HCT116 (cell line): ENCODE measurements at regions not wholly inside any gene's neighbourhood (a gene's known extent, or its start where the extent isn't known, plus 50 kb on each side); places are given as distances from the start of the nearest gene placed in this dataset.

ENCODE experiments used
- ATAC-seq: fragments of 200-7000 bp; cut with Tn5 transposase; 2 replicates; pipeline ENCODE4 v1.9.1; 2020; ENCODE audit warnings: mild to moderate bottlenecking, moderate library complexity
- BruUV-seq: library from RNA; stranded (reverse); fragments of 400-500 nt; replicated peaks from 2 replicates; lab custom pipeline; 2021; lab: Mats Ljungman, UMichigan
- CTCF ChIA-PET: fragments of 300-600 bp; sonication (Branson Sonifier 250); formaldehyde crosslinking; loops from one replicate; lab custom pipeline; 2021; ENCODE audit warnings: antibody characterized with exemption; lab: Charles Lee
- POLR2A ChIA-PET: fragments of 300-600, 350-600 bp; sonication (Branson Sonifier 250); formaldehyde crosslinking; loops from one replicate; lab custom pipeline; 2021; ENCODE audit warnings: antibody characterized with exemption; lab: Charles Lee
- RAD21 ChIA-PET, 2 experiments: fragments of 300-600 bp; sonication (Branson Sonifier 250); formaldehyde crosslinking; loops; one replicate each; lab custom pipeline; 2023; ENCODE audit warnings: low total read pairs in 2 of 2; ENCODE audit not compliant: uncharacterized antibody in 2 of 2, unreplicated experiment in 2 of 2, low non-redundant PET in 1 of 2; lab: Charles Lee
- DNase-seq: peaks from one replicate; pipeline ENCODE4 v3.0.0-alpha.2; 2010; ENCODE audit warnings: low read depth, low spot score
- H2AFZ ChIP-seq: fragments of 200-600 bp; shearing (Covaris generic), sonication (generic); 2 replicates; pipeline ENCODE4 v1.6.1; 2017; ENCODE audit warnings: low read depth, mixed run types, mixed read lengths, antibody characterized with exemption, low read length; ENCODE audit not compliant: poor library complexity, severe bottlenecking
- H3K27ac ChIP-seq: 2 replicates; pipeline ENCODE4 v1.5.1; 2012; ENCODE audit warnings: low read depth, low read length
- H3K27me3 ChIP-seq: fragments of 200-600 bp; sonication (generic); 2 replicates; pipeline ENCODE4 v1.6.1; 2016; ENCODE audit warnings: mixed run types, low read length, mixed read lengths; ENCODE audit not compliant: insufficient read depth
- H3K36me3 ChIP-seq, 2 experiments: fragments of 200-500 bp in 1 of 2; fragments of 200-600 bp in 1 of 2; sonication (Bioruptor generic) in 1 of 2; sonication (generic) in 1 of 2; 2 replicates each; pipeline versions ENCODE4 v1.5.1 to v1.6.1; 2014 to 2016; ENCODE audit warnings: low read length in 2 of 2, inconsistent platforms in 1 of 2, mixed read lengths in 1 of 2, mixed run types in 1 of 2; ENCODE audit not compliant: insufficient read depth in 2 of 2, control insufficient read depth in 1 of 2
- H3K4me1 ChIP-seq, 2 experiments: fragments of 200-600 bp in 1 of 2; sonication (generic) in 1 of 2; 2 replicates each; pipeline versions ENCODE4 v1.5.1 to v1.6.1; 2012 to 2017; ENCODE audit warnings: low read length in 2 of 2, inconsistent platforms in 1 of 2, mild to moderate bottlenecking in 1 of 2, mixed read lengths in 1 of 2, mixed run types in 1 of 2, moderate library complexity in 1 of 2; ENCODE audit not compliant: insufficient read depth in 2 of 2, control insufficient read depth in 1 of 2
- H3K4me2 ChIP-seq: fragments of 200-600 bp; sonication (generic); 2 replicates; pipeline ENCODE4 v1.6.1; 2017; ENCODE audit warnings: mixed run types, low read length, mixed read lengths
- H3K4me3 ChIP-seq, 2 experiments: fragments of 200-600 bp in 1 of 2; sonication (generic) in 1 of 2; replicated peaks in 1 of 2; 2 replicates each; pipeline ENCODE4 v1.5.1; 2011 to 2016; ENCODE audit warnings: low read length in 2 of 2, control low read depth in 1 of 2, low read depth in 1 of 2, mild to moderate bottlenecking in 1 of 2, mixed read lengths in 1 of 2, mixed run types in 1 of 2
- H3K79me2 ChIP-seq: fragments of 200-600 bp; sonication (generic); 2 replicates; pipeline ENCODE4 v1.6.1; 2017; ENCODE audit warnings: mild to moderate bottlenecking, mixed run types, low read length, moderate library complexity, mixed read lengths; ENCODE audit not compliant: insufficient read depth
- H3K9ac ChIP-seq: fragments of 200-600 bp; sonication (generic); 2 replicates; pipeline ENCODE4 v1.6.1; 2016; ENCODE audit warnings: low read length, mixed read lengths
- H3K9me2 ChIP-seq: fragments of 200-600 bp; sonication (generic), shearing (Covaris generic); 2 replicates; pipeline ENCODE4 v1.6.1; 2017; ENCODE audit warnings: mixed run types, mild to moderate bottlenecking, moderate library complexity; ENCODE audit not compliant: insufficient read depth
- H3K9me3 ChIP-seq, 2 experiments: fragments of 200-500 bp in 1 of 2; fragments of 200-600 bp in 1 of 2; sonication (Bioruptor generic) in 1 of 2; sonication (generic) in 1 of 2; 2 replicates each; pipeline ENCODE4 v1.6.1; 2014 to 2017; ENCODE audit warnings: low read length in 2 of 2, mixed read lengths in 2 of 2, inconsistent platforms in 1 of 2, low read depth in 1 of 2, mild to moderate bottlenecking in 1 of 2, mixed run types in 1 of 2, moderate library complexity in 1 of 2; ENCODE audit not compliant: control insufficient read depth in 1 of 2, insufficient read depth in 1 of 2
- H4K20me1 ChIP-seq: fragments of 200-600 bp; sonication (generic), shearing (Covaris generic); 2 replicates; pipeline ENCODE4 v1.6.1; 2017; ENCODE audit warnings: mixed run types, mild to moderate bottlenecking, moderate library complexity; ENCODE audit not compliant: insufficient read depth
- CEBPB ChIP-seq: IDR thresholded peaks from 2 replicates; pipeline ENCODE4 v1.6.1; 2012; ENCODE audit warnings: low read depth
- CTCF ChIP-seq, 3 experiments: fragments of 200-600 bp in 1 of 3; sonication (generic) in 1 of 3; IDR thresholded peaks in 2 of 3; conservative IDR thresholded peaks in 1 of 3; 2 replicates each; pipeline ENCODE4 v1.5.1; 2012 to 2017; ENCODE audit warnings: low read depth in 2 of 3, low read length in 2 of 3, antibody characterized with exemption in 1 of 3, borderline replicate concordance in 1 of 3, control low read depth in 1 of 3, mild to moderate bottlenecking in 1 of 3, mixed read lengths in 1 of 3, mixed run types in 1 of 3, moderate library complexity in 1 of 3; ENCODE audit not compliant: insufficient read depth in 1 of 3
- EGR1 ChIP-seq: IDR thresholded peaks from 2 replicates; pipeline ENCODE4 v1.6.1; 2012; ENCODE audit warnings: low read depth
- EZH2 ChIP-seq: fragments of 200-600 bp; sonication (generic); IDR thresholded peaks from 2 replicates; pipeline ENCODE4 v1.6.1; 2017; ENCODE audit warnings: antibody characterized with exemption, mixed run types
- EZH2phosphoT487 ChIP-seq: fragments of 200-600 bp; IDR thresholded peaks from 2 replicates; pipeline ENCODE4 v1.6.1; 2018; ENCODE audit warnings: antibody characterized with exemption, borderline replicate concordance
- JUND ChIP-seq: IDR thresholded peaks from 2 replicates; pipeline ENCODE4 v1.6.1; 2012
- MAX ChIP-seq: IDR thresholded peaks from 2 replicates; pipeline ENCODE4 v1.6.1; 2012
- POLR2AphosphoS5 ChIP-seq: IDR thresholded peaks from 2 replicates; pipeline ENCODE4 v1.6.1; 2011; ENCODE audit warnings: mild to moderate bottlenecking, low read depth, low read length, moderate library complexity
- RAD21 ChIP-seq: IDR thresholded peaks from 2 replicates; pipeline ENCODE4 v1.6.1; 2012; ENCODE audit warnings: low read depth, mild to moderate bottlenecking
- SP1 ChIP-seq: IDR thresholded peaks from 2 replicates; pipeline ENCODE4 v1.6.1; 2012; ENCODE audit warnings: low read depth
- SRF ChIP-seq: IDR thresholded peaks from 2 replicates; pipeline ENCODE4 v1.6.1; 2012; ENCODE audit warnings: low read depth
- YY1 ChIP-seq: IDR thresholded peaks from 2 replicates; pipeline ENCODE4 v1.6.1; 2011; ENCODE audit warnings: low read length, low read depth, moderate library complexity, mild to moderate bottlenecking; ENCODE audit not compliant: insufficient replicate concordance; ENCODE audit errors: extremely low read depth
- ZBTB33 ChIP-seq: IDR thresholded peaks from 2 replicates; pipeline ENCODE4 v1.6.1; 2011; ENCODE audit warnings: mild to moderate bottlenecking, low read length, moderate library complexity; ENCODE audit not compliant: insufficient replicate concordance; ENCODE audit errors: extremely low read depth
- ZNF274 ChIP-seq: fragments of 200-500 bp; sonication (Bioruptor generic); IDR thresholded peaks from 2 replicates; pipeline ENCODE4 v1.6.1; 2014; ENCODE audit warnings: mild to moderate bottlenecking, low read depth, low read length, inconsistent platforms
- intact Hi-C: fragments of 100-400 bp; cut with micrococcal nuclease; formaldehyde crosslinking; loops from 2 replicates; pipeline ENCODE4 v1.10.0; 2022

GRCh38 chr13:50576156-50576555 is 267.3 kb downstream of the DLEU7 start (continued):
- TF ChIP-seq RAD21 (no peak), SRF (no peak), MAX (no peak), ZNF274 (no peak), JUND (no peak), EGR1 (no peak), EZH2phosphoT487 (no peak)

- Histone ChIP-seq H3K4me3 (no peak overlapping the region), H3K79me2 (no peaks in the 10 kb centered on the region), H3K9me2 (no peaks in the 10 kb centered on the region), H3K4me2 (no peak overlapping the region), H3K9me3 (no peaks in the 10 kb centered on the region)
- CTCF ChIA-PET: no interaction called here
- intact Hi-C loops: no loop called here
- BruUV-seq: no TSS peak
- TF ChIP-seq POLR2AphosphoS5 (no peak), ZBTB33 (no peak), SP1 (no peak), EZH2 (no peak), CEBPB (no peak), CTCF (IDR thresholded peaks at IDR 0.05 in 2 of 3, conservative IDR thresholded peaks at IDR 0.05 in 1 of 3; ENCODE audit: borderline replicate concordance in 1 of 3, insufficient read depth in 1 of 3, low read depth in 2 of 3, low read length in 2 of 3) (no peak), YY1 (no peak)
- TF ChIP-seq, all 23 proteins: peak for 0
- DNase-seq: no peak
- no peaks in the 10 kb centered on the region for H3K36me3 ChIP-seq
- ChIA-PET POLR2A (no interaction called here), RAD21 (no interaction called here)
- no peaks in the 10 kb centered on the region for H3K4me1 ChIP-seq
- H3K27ac ChIP-seq: no peak overlapping the region
- ATAC-seq: no peak
- H4K20me1 ChIP-seq: no peaks in the 10 kb centered on the region
- H3K27me3 ChIP-seq: no peaks in the 10 kb centered on the region
- no peak overlapping the region for H2AFZ ChIP-seq
- no peak overlapping the region for H3K9ac ChIP-seq
These were observed 265.7 kb downstream of the DLEU7 start for GRCh38 chr13:50577806-50578205.
